Breast epithelium (tissue), 3 donors: ENCODE measurements at regions not wholly inside any gene's neighbourhood (a gene's known extent, or its start where the extent isn't known, plus 50 kb on each side); places are given as distances from the start of the nearest gene placed in this dataset.

Experiments used
- POLR2A ChIP-seq: fragments of 450-650 bp; IDR thresholded peaks from one replicate; pipeline ENCODE4 v1.6.1; 2016; ENCODE audit warnings: antibody characterized with exemption, mild to moderate bottlenecking, moderate library complexity
- POLR2AphosphoS5 ChIP-seq, 3 donors: sonication (generic); formaldehyde crosslinking; IDR thresholded peaks; one replicate each; pipeline ENCODE4 v1.6.1; 2017; ENCODE audit warnings: antibody characterized with exemption in 3 of 3
- TF ChIP-seq, protein P1 (sequence below), 3 donors: fragments of 450-650 bp; IDR thresholded peaks; one replicate each; pipeline ENCODE4 v1.5.1; 2016 to 2017; ENCODE audit warnings: antibody characterized with exemption in 3 of 3, mild to moderate bottlenecking in 3 of 3, moderate library complexity in 3 of 3

DNA sequence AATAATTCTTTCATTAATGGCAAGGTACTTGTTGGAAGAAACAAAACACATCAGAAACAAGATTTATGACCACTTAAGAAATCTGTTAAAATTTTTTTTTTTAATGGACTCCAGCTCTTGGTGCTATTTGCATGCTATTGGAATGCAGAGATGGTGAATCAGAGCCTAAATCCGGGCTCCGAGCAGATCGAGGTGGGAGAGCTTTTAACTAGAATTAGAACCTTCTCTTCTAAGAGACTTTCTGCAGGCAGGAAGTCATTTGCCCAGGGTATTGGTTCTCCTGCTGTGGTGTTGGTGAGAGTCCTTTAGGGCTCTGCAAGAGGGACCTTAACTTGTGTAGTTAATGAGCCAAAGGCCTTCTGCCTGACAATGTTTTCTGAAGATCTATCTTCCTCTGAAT lies 419.4 kb downstream of the SNAPC1 start:
- TF ChIP-seq, protein P1, sequence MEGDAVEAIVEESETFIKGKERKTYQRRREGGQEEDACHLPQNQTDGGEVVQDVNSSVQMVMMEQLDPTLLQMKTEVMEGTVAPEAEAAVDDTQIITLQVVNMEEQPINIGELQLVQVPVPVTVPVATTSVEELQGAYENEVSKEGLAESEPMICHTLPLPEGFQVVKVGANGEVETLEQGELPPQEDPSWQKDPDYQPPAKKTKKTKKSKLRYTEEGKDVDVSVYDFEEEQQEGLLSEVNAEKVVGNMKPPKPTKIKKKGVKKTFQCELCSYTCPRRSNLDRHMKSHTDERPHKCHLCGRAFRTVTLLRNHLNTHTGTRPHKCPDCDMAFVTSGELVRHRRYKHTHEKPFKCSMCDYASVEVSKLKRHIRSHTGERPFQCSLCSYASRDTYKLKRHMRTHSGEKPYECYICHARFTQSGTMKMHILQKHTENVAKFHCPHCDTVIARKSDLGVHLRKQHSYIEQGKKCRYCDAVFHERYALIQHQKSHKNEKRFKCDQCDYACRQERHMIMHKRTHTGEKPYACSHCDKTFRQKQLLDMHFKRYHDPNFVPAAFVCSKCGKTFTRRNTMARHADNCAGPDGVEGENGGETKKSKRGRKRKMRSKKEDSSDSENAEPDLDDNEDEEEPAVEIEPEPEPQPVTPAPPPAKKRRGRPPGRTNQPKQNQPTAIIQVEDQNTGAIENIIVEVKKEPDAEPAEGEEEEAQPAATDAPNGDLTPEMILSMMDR (IDR thresholded peaks at IDR 0.05): no peak
- TF ChIP-seq POLR2AphosphoS5 (IDR thresholded peaks at IDR 0.05) (no peak), POLR2A (no peak)
